Inferior parietal cortex (tissue), 1 donor: ENCODE measurements at regions not wholly inside any gene's neighbourhood (a gene's known extent, or its start where the extent isn't known, plus 50 kb on each side); places are given as distances from the start of the nearest gene placed in this dataset.
A peak's percentile ranks its signal among the peaks of the same experiment; 100 is the strongest.
"Not testable (repeated sequence)": the region's sequence is repeated elsewhere in the genome, so short reads cannot be mapped to it uniquely, and the experiment has no call there.

Source experiments
- DNase-seq: peaks from one replicate; pipeline ENCODE4 v3.0.0-alpha.2; 2016; ENCODE audit errors: extremely low spot score

DNA sequence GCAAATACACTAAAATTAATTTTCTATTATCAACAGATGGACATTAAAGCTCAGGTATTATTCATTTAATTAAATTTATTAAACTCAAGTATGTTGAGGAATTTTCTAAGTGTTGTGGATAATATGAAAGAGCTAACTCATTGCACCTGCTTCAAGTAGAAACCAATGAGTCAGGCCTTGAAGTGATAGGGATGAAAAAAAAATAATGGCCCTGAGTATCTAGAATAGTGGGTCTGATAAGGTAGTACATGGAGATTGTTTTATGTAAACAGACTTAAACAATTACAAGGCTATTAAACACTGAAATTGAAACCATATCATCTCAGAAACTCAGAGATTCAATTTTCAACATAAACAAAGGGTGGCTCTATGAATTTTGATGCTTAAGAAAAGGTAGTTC is 857.1 kb upstream of the GBE1 start:
- DNase-seq, result no peak

DNA sequence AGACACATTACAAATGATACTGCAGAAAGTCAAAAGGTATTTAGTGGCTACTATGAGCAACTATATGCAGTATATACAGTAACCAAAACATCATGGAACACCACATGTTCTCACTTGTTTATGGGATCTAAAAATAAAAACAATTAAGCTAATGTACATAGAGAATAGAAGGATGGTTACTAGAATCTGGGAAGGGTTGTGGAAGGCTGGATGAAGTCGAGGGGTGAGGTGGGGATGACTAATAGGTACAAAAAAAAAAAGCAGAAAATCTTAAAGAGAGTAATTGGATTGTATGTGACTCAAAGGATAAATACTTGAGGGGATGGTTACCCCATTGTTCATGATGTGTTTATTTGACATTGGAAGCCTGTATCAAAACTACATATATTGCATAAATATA is 848.8 kb upstream of the GBE1 start:
- DNase-seq, result no peak

DNA sequence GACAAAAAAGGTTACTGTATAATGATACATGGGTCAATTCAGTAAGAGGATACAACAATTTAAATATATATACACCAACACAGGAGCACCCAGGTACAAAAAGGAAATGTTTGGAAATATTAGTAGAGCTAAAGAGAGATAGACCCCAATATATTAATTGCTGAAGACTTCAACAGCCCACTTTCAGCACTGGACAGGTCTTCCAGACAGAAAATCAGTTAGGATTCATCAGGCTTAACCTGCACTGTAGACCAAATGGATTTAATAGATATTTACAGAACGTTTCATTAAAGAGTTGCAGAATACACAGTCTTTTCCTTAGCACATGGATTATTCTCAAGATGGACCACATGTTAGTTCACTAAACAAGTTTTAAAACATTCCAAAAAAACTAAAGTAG is 845.9 kb upstream of the GBE1 start:
- no peak for DNase-seq

DNA sequence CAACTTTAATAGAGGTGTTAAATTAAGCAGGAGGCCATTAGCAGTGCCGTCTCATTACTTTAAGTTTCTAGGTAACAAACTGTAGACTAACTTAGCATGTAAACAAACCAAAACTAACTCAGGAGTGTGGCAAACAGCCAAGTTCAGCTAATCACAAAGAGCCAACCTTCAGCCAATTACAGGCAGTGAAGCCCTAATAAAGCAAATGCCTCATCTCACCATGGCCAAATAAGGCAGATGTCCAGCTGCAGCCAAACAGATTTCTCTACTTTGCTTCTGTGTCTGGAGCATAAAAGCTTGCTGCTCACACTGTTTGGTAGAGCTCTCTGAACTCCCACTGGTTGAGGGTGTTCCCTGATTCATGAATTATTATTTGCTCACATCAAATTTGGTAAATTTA is 835.4 kb upstream of the GBE1 start:
- DNase-seq, result no peak

DNA sequence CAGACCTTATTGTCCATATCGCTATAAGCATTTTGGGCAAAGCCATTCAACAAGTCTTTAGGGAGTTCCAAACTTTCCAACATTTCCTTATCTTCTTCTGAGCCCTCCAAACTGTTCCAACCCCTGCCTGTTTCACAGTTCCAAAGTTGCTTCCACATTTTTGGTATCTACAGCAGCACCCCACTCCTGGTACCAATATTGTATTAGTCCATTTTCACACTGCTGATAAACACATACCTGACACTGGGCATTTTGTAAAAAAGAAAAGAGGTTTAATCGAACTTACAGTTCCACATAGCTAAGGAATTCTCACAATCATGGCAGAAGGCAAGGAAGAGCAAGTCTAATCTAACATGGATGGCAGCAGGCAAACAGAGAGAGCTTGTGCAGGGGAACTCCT is 834.1 kb upstream of the GBE1 start:
- no peak for DNase-seq

DNA sequence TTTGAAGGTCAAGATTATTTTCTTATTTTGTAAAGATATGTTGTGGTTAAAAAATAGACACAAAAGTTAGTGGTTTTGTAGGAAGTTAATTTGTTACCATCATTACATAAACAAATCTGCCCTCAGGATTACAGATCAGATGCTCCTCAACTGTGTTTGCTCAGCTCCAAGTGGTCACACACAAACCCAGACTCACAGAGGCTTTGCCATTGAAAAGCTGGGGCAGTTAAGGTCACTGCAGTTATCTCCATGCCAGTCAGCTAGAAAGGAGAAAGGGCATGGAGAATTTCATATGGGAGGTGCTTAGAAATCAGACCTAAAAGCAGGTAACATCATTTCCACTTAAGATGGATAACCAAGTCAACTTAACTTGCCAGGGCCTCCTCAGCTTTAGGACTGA is 825.7 kb upstream of the GBE1 start:
- DNase-seq, result no peak

DNA sequence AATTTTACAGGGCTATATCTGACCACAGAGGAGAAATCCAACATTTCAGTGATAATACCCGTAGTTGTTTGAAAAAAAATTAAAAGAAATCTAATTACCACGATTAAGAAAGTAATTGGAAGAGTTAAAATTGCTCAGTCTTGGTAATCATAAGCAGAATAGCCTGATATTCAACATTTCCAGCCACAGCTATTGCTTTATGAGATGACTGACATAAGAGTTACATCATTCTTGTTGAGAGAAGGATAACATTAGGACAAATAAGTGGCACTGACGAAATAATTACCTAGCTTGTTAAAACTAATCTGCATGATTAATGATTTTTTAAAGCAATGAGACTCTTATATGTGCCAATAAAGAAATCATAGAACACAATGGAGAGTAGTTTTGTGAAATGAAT is 825.0 kb upstream of the GBE1 start:
- no peak for DNase-seq

DNA sequence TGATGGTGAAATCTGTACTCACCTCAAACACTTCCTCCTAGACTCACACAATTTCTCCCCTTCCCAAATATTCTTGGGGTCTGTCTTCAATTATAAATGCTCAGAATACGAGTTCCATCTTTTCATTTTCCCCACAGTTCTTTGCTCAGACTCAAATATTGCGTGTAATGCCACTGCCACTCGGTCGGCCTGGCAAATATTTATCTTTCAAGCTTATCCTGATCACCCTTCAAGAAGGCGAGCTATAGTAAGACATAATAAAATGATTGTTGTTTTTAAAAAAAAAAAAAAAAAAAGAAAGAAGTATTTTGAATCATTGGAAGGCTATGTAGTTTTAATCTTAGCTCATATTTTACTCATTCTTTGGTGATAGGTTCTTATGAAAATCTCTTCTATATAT is 824.6 kb upstream of the GBE1 start:
- not testable (repeated sequence) for DNase-seq

DNA sequence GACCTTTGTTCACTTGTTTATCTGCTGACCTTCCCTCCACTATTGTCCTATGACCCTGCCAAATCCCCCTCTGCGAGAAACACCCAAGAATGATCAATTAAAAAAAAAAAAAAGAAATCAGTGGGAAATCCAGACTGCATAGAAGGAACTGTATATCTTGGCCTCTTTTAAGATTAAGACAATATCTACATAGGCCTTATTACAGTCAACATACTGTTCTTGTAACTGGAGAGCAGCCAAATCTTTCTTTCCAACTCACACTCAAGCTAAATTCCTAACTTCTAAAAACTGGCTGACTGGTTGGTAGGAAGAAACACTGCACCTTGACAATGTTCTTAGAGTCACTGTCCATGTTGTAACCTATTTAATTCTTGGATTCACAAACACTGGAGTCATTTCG is 824.1 kb upstream of the GBE1 start:
- DNase-seq, result not testable (repeated sequence)

DNA sequence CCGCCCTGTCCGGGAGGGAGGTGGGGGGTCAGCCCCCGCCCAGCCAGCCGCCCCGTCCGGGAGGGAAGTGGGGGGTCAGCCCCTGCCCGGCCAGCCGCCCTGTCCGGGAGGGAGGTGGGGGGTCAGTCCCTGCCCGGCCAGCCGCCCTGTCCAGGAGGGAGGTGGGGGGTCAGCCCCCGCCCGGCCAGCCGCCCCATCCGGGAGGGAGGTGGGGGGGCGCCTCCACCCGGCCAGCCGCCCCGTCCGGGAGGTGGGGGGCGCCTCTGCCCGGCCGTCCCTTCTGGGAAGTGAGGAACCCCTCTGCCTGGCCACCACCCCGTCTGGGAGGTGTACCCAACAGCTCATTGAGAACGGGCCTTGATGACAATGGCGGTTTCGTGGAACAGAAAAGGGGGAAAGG is 823.4 kb upstream of the GBE1 start:
- not testable (repeated sequence) for DNase-seq

DNA sequence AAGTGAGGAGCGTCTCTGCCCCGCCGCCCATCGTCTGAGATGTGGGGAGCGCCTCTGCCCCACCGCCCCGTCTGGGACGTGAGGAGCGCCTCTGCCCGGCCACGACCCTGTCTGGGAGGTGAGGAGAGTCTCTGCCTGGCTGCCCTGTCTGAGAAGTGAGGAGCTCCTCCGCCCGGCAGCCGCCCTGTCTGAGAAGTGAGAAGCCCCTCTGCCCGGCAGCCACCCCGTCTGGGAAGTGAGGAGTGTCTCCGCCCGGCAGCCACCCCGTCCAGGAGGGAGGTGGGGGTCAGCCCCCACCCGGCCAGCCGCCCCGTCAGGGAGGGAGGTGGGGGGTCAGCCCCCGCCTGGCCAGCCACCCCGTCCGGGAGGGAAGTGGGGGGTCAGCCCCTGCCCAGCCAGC is 823.0 kb upstream of the GBE1 start:
- not testable (repeated sequence) for DNase-seq

DNA sequence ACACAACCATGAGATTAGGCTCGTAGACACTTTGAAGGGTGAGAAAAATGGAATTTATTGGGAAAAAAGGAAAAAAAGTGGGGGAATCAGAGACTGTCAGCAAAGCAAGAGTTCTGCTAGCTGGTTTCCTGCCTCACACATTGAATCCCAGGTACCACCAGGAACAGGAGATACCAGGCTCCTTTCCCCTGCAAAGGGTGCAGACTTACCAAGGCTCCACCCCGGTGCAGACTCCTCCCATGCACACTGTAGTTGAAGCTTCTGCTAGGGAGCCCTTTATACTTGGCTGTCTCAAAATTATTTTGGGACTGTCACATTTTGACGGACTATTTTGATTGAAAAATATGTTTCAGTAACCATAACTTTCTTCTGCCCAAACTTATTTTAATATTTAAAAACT is 819.9 kb upstream of the GBE1 start:
- no peak for DNase-seq

DNA sequence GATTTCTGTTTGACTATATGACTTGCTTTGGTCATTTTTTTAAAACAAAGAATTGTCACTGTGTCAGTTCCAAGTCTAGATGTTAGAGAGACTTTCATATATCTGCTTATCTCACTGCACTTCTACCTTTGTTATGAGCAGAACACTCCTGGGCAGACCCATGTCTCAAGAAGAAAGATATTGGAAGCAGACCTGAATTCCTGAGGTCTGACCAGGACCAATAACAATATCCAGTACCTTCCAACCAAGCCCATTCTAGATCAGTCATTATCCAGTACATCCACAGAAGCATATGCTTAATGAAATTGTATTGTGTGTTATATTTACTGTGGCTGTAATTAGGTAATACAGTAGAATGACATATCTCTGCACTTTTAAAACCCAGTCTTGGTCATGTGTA is 811.3 kb upstream of the GBE1 start:
- DNase-seq, result no peak

DNA sequence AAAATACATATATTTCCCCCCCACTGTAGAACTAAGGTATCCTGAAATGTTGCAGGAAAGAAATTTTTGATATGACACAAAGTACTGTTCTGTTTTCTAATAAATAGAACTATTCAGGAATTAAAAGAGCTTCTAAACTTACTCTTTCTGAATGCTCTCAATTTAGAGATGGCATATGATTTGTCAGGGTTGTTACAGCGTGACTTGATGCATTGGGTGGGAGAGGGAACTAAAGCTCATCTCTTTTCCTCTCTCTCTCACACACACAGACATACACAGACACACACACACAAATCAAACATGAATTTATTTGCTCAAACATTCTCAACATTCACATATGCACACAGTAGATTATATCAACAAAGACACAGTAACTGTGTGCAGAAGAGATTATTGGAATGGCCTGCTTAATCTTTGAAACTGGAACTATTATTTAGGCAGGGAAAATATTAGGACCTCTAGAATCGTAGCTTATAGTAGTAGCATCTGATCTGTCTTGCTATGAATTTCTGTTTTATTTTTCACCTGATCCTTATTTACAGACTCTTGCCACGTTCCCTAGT is 807.4 kb upstream of the GBE1 start:
- no peak for DNase-seq

DNA sequence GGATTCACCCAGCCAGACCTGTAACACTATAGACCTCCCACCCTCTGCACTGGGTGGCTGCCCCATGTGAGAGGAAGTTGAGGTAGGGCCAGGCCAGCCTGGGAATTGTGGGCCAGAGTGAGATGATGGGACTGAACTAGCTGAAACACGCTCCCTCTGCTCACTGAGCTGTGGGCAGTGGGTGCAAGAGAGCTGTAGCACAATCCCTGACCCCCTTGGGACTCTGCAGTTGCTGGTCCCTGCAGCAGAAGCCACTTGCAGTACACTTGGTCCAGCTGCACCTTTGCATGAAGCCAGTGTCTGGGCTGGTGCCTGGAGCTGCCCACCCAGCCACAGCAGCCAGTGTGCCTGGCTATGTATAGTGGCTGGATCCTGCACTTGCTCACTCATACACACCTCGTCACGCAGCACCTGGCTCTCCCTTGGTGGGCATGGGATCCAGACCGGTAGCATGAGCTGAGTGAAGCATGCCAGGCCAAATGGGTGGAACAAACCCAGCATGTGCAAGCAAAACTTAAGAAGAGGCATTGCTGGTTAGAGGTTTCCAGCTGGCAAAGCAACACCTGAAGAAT is 805.7 kb upstream of the GBE1 start:
- DNase-seq, result no peak

DNA sequence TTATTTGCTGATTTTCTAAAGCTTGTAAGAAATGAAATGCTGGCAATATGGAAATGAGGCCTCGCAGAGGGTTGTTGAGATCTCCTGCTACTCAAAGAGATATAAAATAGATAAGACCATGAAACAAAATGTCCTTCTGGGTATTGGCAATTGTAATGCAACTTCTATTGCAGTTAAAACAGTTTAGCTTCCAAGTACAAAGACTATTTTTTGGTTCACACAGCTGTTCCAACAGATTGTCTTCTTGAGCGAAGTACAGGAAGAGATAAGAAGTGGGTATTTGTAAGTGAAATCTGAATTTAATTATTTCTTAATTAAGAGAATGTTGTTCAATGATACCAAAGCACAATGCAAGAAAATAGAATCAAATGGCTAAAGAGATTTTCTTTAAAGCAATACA is 801.5 kb upstream of the GBE1 start:
- peak; percentile 24 for DNase-seq

DNA sequence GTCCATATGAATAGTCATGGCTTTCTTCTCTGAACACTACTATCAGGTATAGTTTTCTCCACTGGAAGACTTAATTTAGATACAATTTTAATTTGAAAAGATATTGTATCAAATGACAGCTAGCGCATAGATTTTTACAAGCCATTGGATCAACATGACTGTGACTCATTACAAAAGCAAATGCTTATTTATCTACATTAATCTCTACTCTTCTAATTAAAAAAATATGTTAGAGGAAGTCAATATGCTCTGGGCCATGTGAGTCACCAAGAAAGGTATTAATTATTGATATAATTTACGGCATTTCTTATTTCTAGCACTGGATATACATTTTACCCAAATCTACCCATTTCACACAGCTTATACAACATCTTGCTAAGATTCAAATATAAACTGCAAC is 800.3 kb upstream of the GBE1 start:
- no peak for DNase-seq

DNA sequence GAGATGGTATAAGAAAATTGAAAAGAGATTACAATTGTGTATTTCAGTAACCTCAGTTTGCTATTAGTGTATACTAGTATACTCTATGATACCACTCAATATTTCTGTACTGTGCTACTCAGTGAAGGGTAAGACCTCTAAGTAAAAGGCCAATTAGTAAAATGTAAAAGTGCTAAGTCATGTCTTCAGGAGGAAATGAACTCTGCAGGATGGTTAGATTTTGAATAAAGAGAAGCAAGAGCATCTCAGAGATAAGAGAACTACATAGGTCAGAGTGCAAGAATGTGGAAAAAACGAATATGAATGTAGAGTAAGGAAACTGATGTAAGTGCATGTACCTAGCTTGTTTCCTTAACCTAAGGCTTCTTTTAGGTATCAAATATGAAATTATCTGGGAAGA is 796.6 kb upstream of the GBE1 start:
- no peak for DNase-seq

DNA sequence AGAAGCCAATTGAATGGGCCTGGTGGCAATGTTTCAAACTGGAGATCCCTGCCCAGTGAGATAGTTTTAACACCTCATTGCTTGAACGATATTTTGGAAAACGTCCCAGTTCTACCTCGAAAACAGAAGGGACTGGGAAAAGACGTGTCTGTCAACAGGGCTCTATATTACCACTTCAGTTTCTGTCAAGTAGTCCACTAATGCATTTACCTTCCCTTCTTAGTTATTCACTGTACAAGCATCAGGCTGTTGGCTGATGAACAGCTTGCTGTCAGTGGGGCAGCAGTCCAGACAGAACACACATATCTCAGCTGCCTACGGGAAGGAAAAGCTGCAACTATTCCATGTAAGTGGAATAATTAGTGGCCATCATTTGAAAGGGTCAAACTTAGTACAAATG is 794.7 kb upstream of the GBE1 start:
- DNase-seq, result no peak

DNA sequence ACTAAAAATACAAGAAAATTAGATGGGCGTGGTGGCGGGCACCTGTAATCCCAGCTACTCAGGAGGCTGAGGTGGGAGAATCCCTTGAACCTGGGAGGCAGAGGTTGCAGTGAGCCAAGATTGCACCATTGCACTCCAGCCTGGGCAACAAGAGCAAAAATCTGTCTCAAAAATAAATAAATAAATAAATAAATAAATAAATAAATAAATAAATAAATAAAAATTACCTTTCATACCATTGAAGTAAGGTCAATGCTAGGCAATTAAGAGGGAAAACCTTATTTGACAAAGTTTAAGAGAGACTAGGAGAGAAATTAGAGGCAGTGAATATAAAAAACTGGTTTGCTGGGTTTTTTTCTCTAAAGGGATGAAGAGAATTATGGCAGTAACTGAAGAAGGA is 781.1 kb upstream of the GBE1 start:
- DNase-seq, result not testable (repeated sequence)

DNA sequence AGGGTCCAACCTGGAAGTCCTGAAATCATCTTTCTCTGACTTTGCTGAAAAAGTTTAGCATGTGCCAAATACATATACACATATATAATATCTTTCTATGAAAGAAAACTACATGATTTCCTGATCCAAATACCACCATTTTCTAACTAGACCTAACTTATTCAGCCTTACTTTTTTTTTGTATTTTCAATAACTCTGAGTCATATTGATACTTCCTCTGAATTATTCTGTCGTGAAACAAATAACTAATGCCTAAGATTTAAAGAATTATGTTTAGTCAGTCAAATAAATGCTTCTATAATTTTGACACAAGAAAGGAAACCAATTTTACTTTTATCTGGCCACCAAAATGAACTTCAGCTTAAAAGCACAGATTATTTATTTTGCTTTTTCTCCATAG is 760.2 kb upstream of the GBE1 start:
- no peak for DNase-seq

DNA sequence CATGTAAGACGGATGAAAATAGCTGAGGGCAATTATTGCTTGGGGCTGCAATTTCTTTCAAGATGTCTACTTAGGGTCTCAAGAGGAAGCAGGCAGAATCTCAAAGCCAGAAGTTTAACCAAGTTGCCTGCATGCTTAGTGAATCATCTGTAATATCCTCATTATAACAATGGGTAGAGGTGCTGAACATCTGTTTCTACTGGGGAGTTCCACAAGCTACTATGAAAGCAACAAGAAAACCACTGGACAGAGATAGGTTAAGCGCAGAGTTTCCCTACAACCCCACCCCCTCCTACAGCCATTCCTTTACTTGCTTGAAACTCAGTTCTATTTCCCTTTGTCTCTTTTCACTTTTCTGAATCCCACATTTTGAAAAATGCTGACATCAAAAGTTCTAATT is 759.4 kb upstream of the GBE1 start:
- DNase-seq, result no peak

DNA sequence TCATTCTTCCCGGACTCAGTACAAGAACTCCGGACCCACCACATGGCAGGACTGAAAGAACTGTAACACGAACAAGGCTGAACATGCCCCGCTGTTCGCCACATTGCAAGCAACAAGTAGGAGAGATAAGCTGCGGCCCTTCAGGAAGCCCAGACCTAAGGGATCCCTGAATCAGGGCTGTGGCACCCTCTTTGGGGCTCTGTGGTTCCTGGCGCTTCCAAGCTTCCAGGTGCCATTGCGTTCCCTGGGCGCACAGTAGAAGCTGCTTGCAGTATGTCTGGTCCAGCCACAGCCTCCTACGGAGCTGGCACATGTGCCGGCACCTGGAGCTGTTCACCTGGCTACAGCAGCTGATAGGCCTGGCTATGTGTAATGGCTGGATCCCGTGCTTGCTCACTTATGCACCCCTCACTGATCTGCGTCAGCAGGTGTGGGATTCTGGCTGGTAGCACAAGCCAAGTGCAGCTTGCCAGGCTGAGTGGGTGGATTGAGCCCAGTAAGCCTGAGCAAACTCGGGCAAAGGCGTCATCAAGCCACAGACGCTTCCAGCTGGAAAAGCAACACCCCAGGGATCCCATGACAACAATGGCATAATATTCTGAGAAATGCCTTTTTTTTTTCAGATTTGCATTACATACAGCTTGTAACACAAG is 748.6 kb upstream of the GBE1 start:
- peak; percentile 25 for DNase-seq
